ENCODE measurements at regions not wholly inside any gene's neighbourhood (a gene's known extent, or its start where the extent isn't known, plus 50 kb on each side); places are given as distances from the start of the nearest gene placed in this dataset.
A peak's percentile ranks its signal among the peaks of the same experiment; 100 is the strongest.

GRCh38 chr13:50711996-50712395 is 131.5 kb downstream of the DLEU7 start:
- no peak for DNase-seq (ENCODE audit: low spot score)

GRCh38 chr13:50712456-50712855 is 131.0 kb downstream of the DLEU7 start:
- DNase-seq (ENCODE audit: low spot score): no peak

GRCh38 chr13:50712881-50713280 is 130.6 kb downstream of the DLEU7 start:
- no peak for DNase-seq (ENCODE audit: low spot score)

GRCh38 chr13:50713523-50714248 is 129.8 kb downstream of the DLEU7 start:
- DNase-seq (ENCODE audit: low spot score): peak; percentile 22

GRCh38 chr13:50714891-50715290 is 128.6 kb downstream of the DLEU7 start:
- no peak for DNase-seq (ENCODE audit: low spot score)

GRCh38 chr13:50715402-50716146 is 127.9 kb downstream of the DLEU7 start:
- no peak for DNase-seq (ENCODE audit: low spot score)

GRCh38 chr13:50720861-50721671 is 122.4 kb downstream of the DLEU7 start:
- DNase-seq (ENCODE audit: low spot score): no peak

- no peak for DNase-seq (ENCODE audit: low spot score)
Measured at GRCh38 chr13:50721672-50721992, 121.9 kb downstream of the DLEU7 start.

- DNase-seq (ENCODE audit: low spot score): no peak
Measured at GRCh38 chr13:50722440-50723125, 120.9 kb downstream of the DLEU7 start.

- no peak for DNase-seq (ENCODE audit: low spot score)
Measured at GRCh38 chr13:50724438-50724837, 119.1 kb downstream of the DLEU7 start.

- no peak for DNase-seq (ENCODE audit: low spot score)
Measured at GRCh38 chr13:50724913-50725312, 118.6 kb downstream of the DLEU7 start.

GRCh38 chr13:50726164-50726563 is 117.3 kb downstream of the DLEU7 start:
- no peak for DNase-seq (ENCODE audit: low spot score)

GRCh38 chr13:50729177-50729576 is 114.3 kb downstream of the DLEU7 start:
- no peak for DNase-seq (ENCODE audit: low spot score)

GRCh38 chr13:50730496-50731351 is 112.8 kb downstream of the DLEU7 start:
- no peak for DNase-seq (ENCODE audit: low spot score)

- DNase-seq (ENCODE audit: low spot score): no peak
Measured at GRCh38 chr13:50731400-50731799, 112.1 kb downstream of the DLEU7 start.

- DNase-seq (ENCODE audit: low spot score): no peak
Measured at GRCh38 chr13:50732712-50733111, 110.8 kb downstream of the DLEU7 start.

- DNase-seq (ENCODE audit: low spot score): no peak
Measured at GRCh38 chr13:50733392-50733791, 110.1 kb downstream of the DLEU7 start.

GRCh38 chr13:50735071-50735470 is 108.4 kb downstream of the DLEU7 start:
- no peak for DNase-seq (ENCODE audit: low spot score)

- no peak for DNase-seq (ENCODE audit: low spot score)
Measured at GRCh38 chr13:50740052-50740741, 103.3 kb downstream of the DLEU7 start.

- DNase-seq (ENCODE audit: low spot score): no peak
Measured at GRCh38 chr13:50742353-50742752, 101.1 kb downstream of the DLEU7 start.

GRCh38 chr13:50742968-50743367 is 100.5 kb downstream of the DLEU7 start:
- DNase-seq (ENCODE audit: low spot score): no peak

Measured in NAMALWA (cell line).